ENCODE measurements at regions not wholly inside any gene's neighbourhood (a gene's known extent, or its start where the extent isn't known, plus 50 kb on each side); places are given as distances from the start of the nearest gene placed in this dataset.

DNA sequence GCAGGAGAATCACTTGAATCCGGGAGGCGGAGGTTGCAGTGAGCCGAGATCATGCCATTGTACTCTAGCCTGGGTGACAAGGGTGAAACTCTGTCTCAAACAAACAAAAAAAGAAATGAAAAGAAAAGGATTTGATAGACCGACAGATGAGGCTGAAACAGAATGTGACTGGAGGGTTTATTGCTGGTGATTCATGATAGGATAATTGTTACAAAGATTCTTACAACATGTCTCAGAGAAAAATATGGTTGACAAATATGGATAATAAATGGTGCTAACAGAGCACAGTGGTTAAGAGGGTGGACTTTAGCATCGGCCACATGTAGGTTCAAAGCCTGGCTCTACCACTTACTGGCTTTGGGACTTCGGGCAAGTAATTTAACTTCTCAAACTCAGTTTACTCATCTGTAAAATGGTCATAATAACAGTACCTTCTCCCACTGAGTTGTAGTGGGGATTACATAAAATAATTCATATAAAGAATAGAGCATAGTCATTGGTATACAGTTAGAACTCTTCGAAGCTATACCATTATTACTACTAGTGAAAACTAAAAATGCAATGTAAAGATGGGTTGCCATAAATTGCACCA, 131.9 kb downstream of the MAP3K7 start:
- Mint-ChIP-seq H3K9me3 (ENCODE audit: low read depth) (peaks cover 6% of the 10 kb centered on the region), H3K4me1 (peaks cover 67% of the 10 kb centered on the region), H3K27me3 (no peaks in the 10 kb centered on the region), H3K36me3 (ENCODE audit: low read depth) (peaks cover 12% of the 10 kb centered on the region), H3K4me3 (no peak overlapping the region), H3K27ac (peak overlapping the region; percentile 48)
- CTCF ChIA-PET = interaction anchor here (0.6 to 8.9 kb wide), 9 partner anchors 11 to 404 kb away, joined by 3 to 112 read pairs (median 12); no protein-coding TSS in a partner anchor
- no peak for DNase-seq
- ATAC-seq = no peak
- POLR2A ChIA-PET = interaction anchor here (0.6 to 2.6 kb wide), 4 partner anchors 33 to 170 kb away, joined by 4 to 9 read pairs (median 6); no protein-coding TSS in a partner anchor
- intact Hi-C loops (cut with DNase I, micrococcal nuclease) = no loop called here

DNA sequence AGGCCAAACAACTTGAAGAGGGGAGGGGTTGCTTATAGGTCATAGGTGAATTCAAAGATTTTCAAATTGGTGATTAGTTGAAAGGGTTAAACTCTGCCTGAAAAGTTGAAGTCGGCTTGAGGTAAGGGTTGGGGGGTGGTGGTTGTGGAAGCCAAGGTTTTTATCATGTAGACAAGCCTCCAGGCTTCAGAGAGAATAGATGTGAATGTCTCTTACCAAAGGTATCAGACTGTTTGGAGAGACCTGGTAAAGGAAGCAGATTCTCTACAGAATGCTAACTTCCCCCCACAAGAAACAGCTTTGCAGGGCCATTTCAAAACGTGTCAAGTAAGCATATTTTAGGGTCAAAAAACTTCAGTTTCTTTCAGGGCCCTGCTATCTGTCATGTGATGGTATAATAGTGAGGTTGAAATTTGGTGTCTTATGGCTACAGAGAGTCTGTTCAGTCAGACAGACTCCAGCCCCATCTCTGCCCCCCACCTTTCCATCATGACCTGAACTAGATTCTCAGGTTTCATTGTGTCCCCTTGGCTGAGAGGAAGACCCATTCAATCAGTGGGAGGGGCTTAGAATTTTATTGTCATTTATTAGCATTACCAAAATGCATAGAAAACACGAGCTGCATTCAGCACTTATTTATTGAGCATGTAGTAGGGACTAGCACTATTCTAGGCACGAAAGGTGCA, 136.5 kb downstream of the MAP3K7 start:
- ChIA-PET POLR2A (no interaction called here), CTCF (interaction anchor here (0.7 to 1.8 kb wide), 3 partner anchors 71 to 271 kb away, joined by 3 to 4 read pairs (median 3); no protein-coding TSS in a partner anchor)
- peaks cover 5% of the 10 kb centered on the region for H3K36me3 Mint-ChIP-seq (ENCODE audit: low read depth)
- DNase-seq (no peak), ATAC-seq (no peak)
- no peak overlapping the region for H3K27ac Mint-ChIP-seq
- H3K4me3 Mint-ChIP-seq = no peak overlapping the region
- no peaks in the 10 kb centered on the region for H3K27me3 Mint-ChIP-seq
- intact Hi-C loops (cut with DNase I, micrococcal nuclease) = no loop called here
- peaks cover 45% of the 10 kb centered on the region for H3K4me1 Mint-ChIP-seq
- peaks cover 6% of the 10 kb centered on the region for H3K9me3 Mint-ChIP-seq (ENCODE audit: low read depth)

DNA sequence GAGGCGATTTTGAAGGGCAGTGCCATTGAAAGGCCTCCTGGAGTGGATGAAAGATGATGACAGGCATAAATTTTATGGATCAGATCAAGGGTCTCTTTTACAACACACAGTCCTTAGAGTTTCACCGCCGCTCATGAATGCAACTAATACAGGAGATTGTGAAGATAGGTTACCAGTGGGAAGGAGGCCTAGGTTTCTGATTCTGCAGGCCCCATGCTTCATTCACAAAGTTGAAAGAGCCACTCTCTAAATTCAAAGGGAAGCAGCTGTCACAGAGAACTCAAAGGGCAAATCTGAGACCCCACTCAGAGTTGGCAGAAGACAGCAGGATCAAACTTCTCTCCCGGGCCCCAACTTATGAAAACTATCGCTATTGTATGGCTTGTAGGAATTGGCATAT, 137.6 kb downstream of the MAP3K7 start:
- H3K4me1 Mint-ChIP-seq = peaks cover 46% of the 10 kb centered on the region
- intact Hi-C loops (cut with DNase I, micrococcal nuclease) = no loop called here
- H3K4me3 Mint-ChIP-seq = no peak overlapping the region
- H3K9me3 Mint-ChIP-seq (ENCODE audit: low read depth) = peaks cover 10% of the 10 kb centered on the region
- POLR2A ChIA-PET = no interaction called here
- H3K27me3 Mint-ChIP-seq = no peaks in the 10 kb centered on the region
- H3K36me3 Mint-ChIP-seq (ENCODE audit: low read depth) = peaks cover 7% of the 10 kb centered on the region
- CTCF ChIA-PET = interaction anchor here (0.6 to 1.2 kb wide), 3 partner anchors 28 to 161 kb away, joined by 3 read pairs; no protein-coding TSS in a partner anchor
- ATAC-seq (no peak), DNase-seq (no peak)
- H3K27ac Mint-ChIP-seq = no peak overlapping the region

DNA sequence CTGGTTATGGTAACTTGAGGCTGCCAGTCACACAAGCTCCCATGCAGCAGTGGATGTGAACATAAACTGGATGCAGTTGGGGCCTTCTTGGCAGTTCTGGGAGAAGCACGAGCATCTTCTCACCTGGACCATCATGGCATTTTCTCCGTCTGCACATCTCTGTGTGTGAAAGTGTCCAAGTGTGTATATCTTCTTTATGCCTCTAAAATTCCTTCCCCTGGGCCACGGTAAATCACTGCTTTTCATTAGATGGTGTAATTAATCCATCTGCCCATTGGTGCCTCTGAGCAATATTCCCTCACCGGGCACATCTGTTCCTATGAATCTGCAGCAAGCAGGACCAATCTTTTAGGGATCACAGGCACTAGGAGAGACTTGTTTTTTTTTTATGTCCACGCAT, 138.0 kb downstream of the MAP3K7 start:
- H3K4me1 Mint-ChIP-seq = peaks cover 49% of the 10 kb centered on the region
- no peaks in the 10 kb centered on the region for H3K27me3 Mint-ChIP-seq
- no peak for DNase-seq

DNA sequence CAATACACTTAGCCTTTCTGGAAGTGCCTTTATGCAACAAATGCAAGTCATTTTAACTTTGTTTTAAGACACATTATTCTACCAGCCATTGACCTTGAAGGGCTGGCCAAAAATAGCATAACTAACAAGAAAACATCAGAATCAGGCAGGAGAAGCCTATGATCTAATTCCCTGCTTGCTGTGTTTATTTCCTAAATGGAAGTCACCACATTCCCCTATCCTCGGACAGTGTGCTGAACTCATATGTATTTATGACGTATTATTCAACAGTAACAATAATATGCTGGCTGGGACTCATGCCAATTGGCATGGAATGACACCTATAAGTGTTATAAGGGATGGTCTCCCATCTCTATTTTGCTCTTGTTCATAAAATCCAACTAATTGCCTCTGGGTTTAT, 140.7 kb downstream of the MAP3K7 start:
- POLR2A ChIA-PET = interaction anchor here (0.6 to 1.3 kb wide), 6 partner anchors 10 to 120 kb away, joined by 3 to 5 read pairs (median 4); no protein-coding TSS in a partner anchor
- CTCF ChIA-PET = interaction anchor here (3.0 kb wide), 1 partner anchor 11 kb away, joined by 12 read pairs; no protein-coding TSS in a partner anchor
- intact Hi-C loops (cut with DNase I, micrococcal nuclease) = no loop called here
- Mint-ChIP-seq H3K9me3 (ENCODE audit: low read depth) (peaks cover 8% of the 10 kb centered on the region), H3K36me3 (ENCODE audit: low read depth) (peaks cover 2% of the 10 kb centered on the region), H3K4me1 (peaks cover 54% of the 10 kb centered on the region), H3K4me3 (no peak overlapping the region), H3K27me3 (no peaks in the 10 kb centered on the region), H3K27ac (peak overlapping the region; percentile 99)
- DNase-seq (no peak), ATAC-seq (no peak)

More for the DNA sequence above, 138.0 kb downstream of the MAP3K7 start:
- no peak for ATAC-seq
- peaks cover 10% of the 10 kb centered on the region for H3K9me3 Mint-ChIP-seq (ENCODE audit: low read depth)
- peaks cover 7% of the 10 kb centered on the region for H3K36me3 Mint-ChIP-seq (ENCODE audit: low read depth)
- H3K27ac Mint-ChIP-seq = no peak overlapping the region
- POLR2A ChIA-PET = no interaction called here
- intact Hi-C loops (cut with DNase I, micrococcal nuclease) = no loop called here
- H3K4me3 Mint-ChIP-seq = no peak overlapping the region
- CTCF ChIA-PET = interaction anchor here (0.6 to 1.2 kb wide), 2 partner anchors 29 to 30 kb away, joined by 3 read pairs; no protein-coding TSS in a partner anchor

DNA sequence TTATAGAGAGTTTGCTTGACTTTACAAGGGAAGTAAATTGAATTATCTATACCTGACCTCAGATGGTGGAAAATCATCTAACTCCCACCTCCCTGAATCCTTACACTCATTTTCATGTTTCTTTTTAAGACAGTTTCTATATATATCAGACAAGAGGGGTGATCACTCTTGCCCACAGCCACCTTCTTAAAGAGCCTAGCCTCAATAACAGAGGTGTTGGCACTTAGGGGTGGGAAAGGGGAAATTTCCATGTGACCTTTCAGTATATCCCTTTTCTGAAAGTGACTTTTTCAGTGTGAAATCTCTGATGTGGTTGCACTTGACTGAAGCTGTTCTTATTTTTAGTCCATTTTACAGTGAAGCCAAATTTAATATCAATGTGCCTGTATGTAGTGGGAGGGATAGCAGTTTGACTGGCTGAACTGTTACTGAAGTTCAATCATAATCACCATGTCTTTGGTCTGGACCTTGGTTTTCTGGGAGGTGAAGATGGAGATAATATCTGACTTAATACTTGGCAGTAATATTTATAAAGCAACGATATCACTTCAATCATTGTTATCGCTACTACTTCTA, 141.3 kb downstream of the MAP3K7 start:
- intact Hi-C loops (cut with DNase I, micrococcal nuclease) = loop anchor here (1.0 kb wide), 5 partner anchors 13 to 47 kb away; no protein-coding TSS in a partner anchor
- peaks cover 2% of the 10 kb centered on the region for H3K36me3 Mint-ChIP-seq (ENCODE audit: low read depth)
- POLR2A ChIA-PET = interaction anchor here (0.6 to 1.3 kb wide), 6 partner anchors 10 to 119 kb away, joined by 3 to 5 read pairs (median 4); no protein-coding TSS in a partner anchor
- DNase-seq (peak; percentile 52), ATAC-seq (peak; percentile 87)
- peak overlapping the region; percentile 45 for H3K4me3 Mint-ChIP-seq
- H3K9me3 Mint-ChIP-seq (ENCODE audit: low read depth) = peaks cover 5% of the 10 kb centered on the region
- H3K4me1 Mint-ChIP-seq = peaks cover 55% of the 10 kb centered on the region
- peak overlapping the region; percentile 99 for H3K27ac Mint-ChIP-seq
- CTCF ChIA-PET = interaction anchor here (3.0 kb wide), 1 partner anchor 11 kb away, joined by 12 read pairs; no protein-coding TSS in a partner anchor
- no peaks in the 10 kb centered on the region for H3K27me3 Mint-ChIP-seq

DNA sequence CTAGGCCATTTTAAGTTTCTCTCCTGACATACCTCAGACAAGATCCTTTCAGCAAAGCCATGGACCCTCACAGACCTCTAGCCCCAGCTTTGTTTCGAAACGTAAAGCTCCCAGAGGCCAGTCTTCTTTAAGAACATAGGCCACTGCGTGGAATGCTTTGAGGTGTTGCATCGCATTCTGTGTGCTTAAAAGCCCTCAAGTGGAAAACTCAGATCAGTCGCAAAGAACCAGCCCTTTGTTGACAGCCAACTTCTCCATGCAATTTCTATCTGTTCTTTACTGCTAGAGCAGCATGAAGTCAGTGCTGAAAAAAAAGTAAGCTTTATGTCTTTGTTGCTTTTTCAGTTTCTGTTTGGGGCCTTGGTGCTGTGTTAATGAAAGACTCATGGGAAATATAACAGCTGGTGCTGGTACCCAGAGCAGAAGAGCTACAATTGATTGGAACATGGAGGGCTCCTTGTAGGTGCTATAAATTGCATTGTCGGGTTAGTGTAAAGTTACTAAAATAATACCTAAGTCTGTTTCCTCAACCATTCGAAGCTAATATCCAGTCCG, 142.6 kb downstream of the MAP3K7 start:
- Mint-ChIP-seq H3K4me1 (peaks cover 58% of the 10 kb centered on the region), H3K4me3 (peak overlapping the region; percentile 20), H3K27me3 (no peaks in the 10 kb centered on the region), H3K36me3 (ENCODE audit: low read depth) (peaks cover 2% of the 10 kb centered on the region), H3K9me3 (ENCODE audit: low read depth) (peaks cover 5% of the 10 kb centered on the region), H3K27ac (peak overlapping the region; percentile 99)
- DNase-seq (no peak), ATAC-seq (peak; percentile 42)
- ChIA-PET CTCF (interaction anchor here (0.6 to 2.7 kb wide), 9 partner anchors 10 to 156 kb away, joined by 3 to 12 read pairs (median 4); no protein-coding TSS in a partner anchor), POLR2A (interaction anchor here (0.7 to 1.2 kb wide), 5 partner anchors 13 to 372 kb away, joined by 3 to 8 read pairs (median 4); no protein-coding TSS in a partner anchor)
- intact Hi-C loops (cut with DNase I, micrococcal nuclease) = no loop called here

DNA sequence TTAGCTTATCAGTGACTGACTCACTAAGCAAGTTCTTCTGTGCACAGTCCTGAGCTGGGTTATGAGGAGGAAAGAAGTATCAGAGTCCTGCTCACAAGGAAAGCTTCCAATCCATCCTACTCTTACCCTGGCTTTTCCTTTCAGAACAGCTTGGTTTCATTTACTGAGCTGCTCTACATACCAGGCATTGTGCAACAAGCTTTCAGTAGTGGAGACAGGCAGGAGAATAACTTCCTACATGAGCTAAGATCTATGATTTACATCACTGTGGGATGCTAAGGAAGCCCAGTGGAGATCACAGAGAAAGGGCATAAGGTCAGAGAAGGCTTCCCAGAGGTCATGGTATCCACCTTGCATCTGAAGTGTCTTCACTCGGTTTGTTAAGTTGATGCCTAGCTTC, 144.5 kb downstream of the MAP3K7 start:
- Mint-ChIP-seq H3K27me3 (no peaks in the 10 kb centered on the region), H3K4me3 (no peak overlapping the region), H3K4me1 (peaks cover 54% of the 10 kb centered on the region), H3K27ac (no peak overlapping the region), H3K9me3 (ENCODE audit: low read depth) (peaks cover 5% of the 10 kb centered on the region), H3K36me3 (ENCODE audit: low read depth) (peaks cover 2% of the 10 kb centered on the region)
- intact Hi-C loops (cut with DNase I, micrococcal nuclease) = no loop called here
- DNase-seq (no peak), ATAC-seq (no peak)
- POLR2A ChIA-PET = no interaction called here
- CTCF ChIA-PET = interaction anchor here (0.7 to 2.7 kb wide), 4 partner anchors 9 to 17 kb away, joined by 3 to 12 read pairs (median 12); no protein-coding TSS in a partner anchor

DNA sequence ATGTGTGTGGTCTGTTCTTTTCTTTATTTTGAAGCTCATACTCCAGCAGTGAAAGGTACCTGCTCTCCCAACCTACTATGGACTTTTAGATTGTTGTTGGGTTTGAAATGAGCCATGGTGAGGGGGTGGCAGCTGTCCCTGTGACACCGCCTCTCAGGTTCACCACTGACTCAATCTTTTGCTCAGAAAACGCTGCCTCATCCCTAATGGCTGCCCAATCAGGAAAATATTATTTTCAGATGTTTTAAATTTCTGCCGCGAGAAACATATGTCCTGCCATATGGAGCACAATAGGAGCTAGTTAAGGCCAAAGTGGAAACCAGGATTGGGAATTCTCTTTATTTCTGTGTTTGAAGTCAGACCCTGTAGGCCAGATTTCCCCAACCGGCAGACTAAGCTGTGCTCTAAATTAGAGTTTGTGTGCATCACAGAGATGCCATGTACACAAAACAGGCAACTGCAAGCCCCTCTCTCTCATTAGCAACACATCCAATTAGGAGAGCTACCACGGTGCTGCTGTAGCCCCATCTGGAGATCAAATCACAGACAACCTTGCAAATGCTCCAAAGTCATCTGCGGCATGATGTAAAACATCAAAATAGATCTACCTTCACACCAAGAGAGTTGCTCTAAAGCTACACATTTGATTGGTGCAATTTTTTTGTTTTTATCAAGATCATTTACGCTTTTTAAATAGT, 144.1 kb upstream of the BACH2 start:
- Mint-ChIP-seq H3K4me1 (peaks cover 45% of the 10 kb centered on the region), H3K27me3 (no peaks in the 10 kb centered on the region), H3K4me3 (no peak overlapping the region), H3K36me3 (ENCODE audit: low read depth) (peaks cover 2% of the 10 kb centered on the region), H3K27ac (no peak overlapping the region), H3K9me3 (ENCODE audit: low read depth) (peaks cover 5% of the 10 kb centered on the region)
- intact Hi-C loops (cut with DNase I, micrococcal nuclease) = no loop called here
- ChIA-PET CTCF (interaction anchor here (0.9 to 2.1 kb wide), 4 partner anchors 9 to 154 kb away, joined by 3 to 12 read pairs (median 4); no protein-coding TSS in a partner anchor), POLR2A (no interaction called here)
- ATAC-seq (peak; percentile 16), DNase-seq (peak; percentile 29)

DNA sequence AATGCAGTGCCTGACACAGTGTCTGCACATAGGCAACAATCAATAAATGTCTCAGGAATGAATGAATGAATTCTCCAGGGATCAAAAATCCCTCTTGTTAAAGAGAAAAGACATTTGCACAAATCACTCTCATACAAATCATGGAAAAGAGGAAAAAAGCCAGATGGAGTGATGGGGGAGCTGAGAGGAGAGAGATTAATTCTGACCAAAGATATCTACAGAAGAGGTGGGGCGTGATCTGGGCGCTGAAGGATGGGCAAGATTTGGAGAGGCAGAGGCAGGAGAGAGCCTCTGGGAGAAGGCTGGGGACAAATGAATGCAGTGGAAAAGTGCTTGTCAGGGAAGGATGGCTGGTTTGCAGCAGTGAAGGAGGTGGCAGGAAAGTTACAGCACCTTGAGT, 142.9 kb upstream of the BACH2 start:
- DNase-seq (no peak), ATAC-seq (no peak)
- no peak overlapping the region for H3K27ac Mint-ChIP-seq
- H3K36me3 Mint-ChIP-seq (ENCODE audit: low read depth) = no peaks in the 10 kb centered on the region
- ChIA-PET POLR2A (interaction anchor here (0.6 kb wide), 1 partner anchor 27 kb away, joined by 3 read pairs; no protein-coding TSS in a partner anchor), CTCF (no interaction called here)
- intact Hi-C loops (cut with DNase I, micrococcal nuclease) = no loop called here
- H3K4me1 Mint-ChIP-seq = peaks cover 40% of the 10 kb centered on the region
- peaks cover 5% of the 10 kb centered on the region for H3K9me3 Mint-ChIP-seq (ENCODE audit: low read depth)
- H3K4me3 Mint-ChIP-seq = no peak overlapping the region
- H3K27me3 Mint-ChIP-seq = no peaks in the 10 kb centered on the region
